H1 (cell line): ENCODE measurements at regions not wholly inside any gene's neighbourhood (a gene's known extent, or its start where the extent isn't known, plus 50 kb on each side); places are given as distances from the start of the nearest gene placed in this dataset.

ENCODE experiments used
- CTCF ChIA-PET: fragments of 300-600 bp; sonication (Branson Sonifier 250); formaldehyde crosslinking; loops from one replicate; lab custom pipeline; 2021; ENCODE audit not compliant: partially characterized antibody; lab: Charles Lee
- POLR2A ChIA-PET: fragments of 300-600 bp; sonication (Branson Sonifier 250); formaldehyde crosslinking; loops from one replicate; lab custom pipeline; 2021; ENCODE audit warnings: inconsistent platforms; ENCODE audit not compliant: partially characterized antibody; lab: Charles Lee
- DNase-seq, 2 experiments: peaks; one replicate each; pipeline versions ENCODE4 v3.0.0 to v3.0.0-alpha.2; 2010 to 2022; ENCODE audit warnings: low spot score in 2 of 2, low read depth in 1 of 2, mixed read lengths in 1 of 2
- FAIRE-seq: peaks from 2 replicates; lab custom pipeline; 2011; peaks lifted over from hg19 to GRCh38; lab: Jason Lieb, UNC
- H2AFZ ChIP-seq: 2 replicates; pipeline ENCODE4 v1.8.1; 2012; ENCODE audit warnings: low read length, inconsistent platforms
- H2AK5ac ChIP-seq: 2 replicates; pipeline ENCODE4 v1.6.1; 2013; ENCODE audit warnings: low read depth, low read length
- H2BK120ac ChIP-seq: replicated peaks from 2 replicates; pipeline ENCODE3; 2013; ENCODE audit warnings: low read depth, low read length, inconsistent platforms
- H2BK12ac ChIP-seq: 2 replicates; pipeline ENCODE4 v1.6.1; 2013; ENCODE audit warnings: low read depth, low read length
- H2BK15ac ChIP-seq: 2 replicates; pipeline ENCODE4 v1.6.1; 2013; ENCODE audit warnings: low read length
- H2BK20ac ChIP-seq: 2 replicates; pipeline ENCODE4 v1.6.1; 2013; ENCODE audit warnings: low read length
- H2BK5ac ChIP-seq: 2 replicates; pipeline ENCODE4 v1.6.1; 2013; ENCODE audit warnings: low read depth, low read length
- H3K14ac ChIP-seq: 2 replicates; pipeline ENCODE4 v1.6.1; 2013; ENCODE audit warnings: inconsistent platforms; ENCODE audit not compliant: insufficient read length
- H3K18ac ChIP-seq: 2 replicates; pipeline ENCODE4 v1.6.1; 2013; ENCODE audit warnings: low read length; ENCODE audit errors: extremely low read depth
- H3K23ac ChIP-seq: 2 replicates; pipeline ENCODE4 v1.6.1; 2013; ENCODE audit warnings: inconsistent platforms; ENCODE audit not compliant: insufficient read length
- H3K23me2 ChIP-seq: 2 replicates; pipeline ENCODE4 v1.6.1; 2013; ENCODE audit warnings: low read depth, low read length
- H3K27ac ChIP-seq: 2 replicates; pipeline ENCODE4 v1.6.1; 2011; ENCODE audit warnings: low read depth, low read length, inconsistent platforms
- H3K27me3 ChIP-seq, 4 experiments: replicated peaks in 1 of 4; 1 replicate in 1 of 4; 2 replicates in 3 of 4; pipeline versions ENCODE4 v1.6.1 to v1.8.1; 2011 to 2013; ENCODE audit warnings: low read length in 3 of 4, mild to moderate bottlenecking in 3 of 4, inconsistent platforms in 2 of 4, mixed read lengths in 2 of 4, moderate library complexity in 1 of 4; ENCODE audit not compliant: control insufficient read depth in 3 of 4, insufficient read depth in 3 of 4; ENCODE audit errors: extremely low read depth in 1 of 4
- H3K36me3 ChIP-seq, 4 experiments: 2 replicates each; pipeline versions ENCODE4 v1.6.1 to v1.8.1; 2011 to 2013; ENCODE audit warnings: mild to moderate bottlenecking in 4 of 4, low read length in 3 of 4, moderate library complexity in 2 of 4, control low read depth in 1 of 4, inconsistent platforms in 1 of 4; ENCODE audit not compliant: insufficient read depth in 4 of 4, control insufficient read depth in 2 of 4
- H3K4ac ChIP-seq: replicated peaks from 2 replicates; pipeline ENCODE3; 2013; ENCODE audit warnings: low read length, low read depth, mixed read lengths, inconsistent platforms; ENCODE audit not compliant: insufficient read length
- H3K4me1 ChIP-seq, 4 experiments: replicated peaks in 1 of 4; 1 replicate in 1 of 4; 2 replicates in 3 of 4; pipeline versions ENCODE4 v1.6.1 to v1.8.1; 2011 to 2013; ENCODE audit warnings: low read length in 3 of 4, inconsistent platforms in 2 of 4, mixed read lengths in 1 of 4; ENCODE audit not compliant: insufficient read depth in 4 of 4, control insufficient read depth in 3 of 4
- H3K4me2 ChIP-seq, 2 experiments: 2 replicates each; pipeline versions ENCODE4 v1.6.1 to v1.8.1; 2011 to 2013; ENCODE audit warnings: low read depth in 2 of 2, low read length in 2 of 2, control low read depth in 1 of 2, inconsistent platforms in 1 of 2, mild to moderate bottlenecking in 1 of 2; ENCODE audit not compliant: insufficient read depth in 1 of 2
- H3K4me3 ChIP-seq, 4 experiments: fragments of 200-600, 300-600 bp in 1 of 4; sonication (generic), shearing (Covaris generic), sonication (Bioruptor Twin) in 1 of 4; 2 replicates each; pipeline versions ENCODE4 v1.5.1 to v1.8.1; 2011 to 2016; ENCODE audit warnings: low read length in 4 of 4, low read depth in 3 of 4, control low read depth in 2 of 4, inconsistent platforms in 2 of 4, mild to moderate bottlenecking in 2 of 4, mixed read lengths in 1 of 4, moderate library complexity in 1 of 4; ENCODE audit not compliant: insufficient read depth in 2 of 4; ENCODE audit errors: extremely low read depth in 1 of 4
- H3K56ac ChIP-seq: replicated peaks from 2 replicates; pipeline ENCODE3; 2013; ENCODE audit warnings: low read depth, mild to moderate bottlenecking, mixed read lengths, low read length, inconsistent platforms; ENCODE audit not compliant: insufficient read length
- H3K79me1 ChIP-seq: 2 replicates; pipeline ENCODE4 v1.6.1; 2013; ENCODE audit warnings: low read depth, low read length, control low read depth
- H3K79me2 ChIP-seq, 2 experiments: 2 replicates each; pipeline versions ENCODE4 v1.6.1 to v1.8.1; 2012 to 2013; ENCODE audit warnings: low read length in 2 of 2, mild to moderate bottlenecking in 2 of 2, inconsistent platforms in 1 of 2; ENCODE audit not compliant: insufficient read depth in 2 of 2, control insufficient read depth in 1 of 2
- H3K9ac ChIP-seq, 4 experiments: replicated peaks in 1 of 4; 1 replicate in 1 of 4; 2 replicates in 3 of 4; pipeline versions ENCODE4 v1.6.1 to v1.8.1; 2011 to 2013; ENCODE audit warnings: low read depth in 3 of 4, low read length in 3 of 4, control low read depth in 2 of 4, mild to moderate bottlenecking in 2 of 4, moderate library complexity in 2 of 4, inconsistent platforms in 1 of 4; ENCODE audit errors: extremely low read depth in 1 of 4
- H3K9me3 ChIP-seq, 2 experiments: 2 replicates each; pipeline versions ENCODE4 v1.6.1 to v1.8.1; 2012 to 2013; ENCODE audit warnings: mild to moderate bottlenecking in 2 of 2, moderate library complexity in 2 of 2, control low read depth in 1 of 2, inconsistent platforms in 1 of 2, low read depth in 1 of 2, low read length in 1 of 2, mixed read lengths in 1 of 2; ENCODE audit not compliant: insufficient read depth in 2 of 2
- H4K20me1 ChIP-seq, 2 experiments: replicated peaks in 1 of 2; 2 replicates each; pipeline versions ENCODE3 to v1.8.1; 2011 to 2013; ENCODE audit warnings: inconsistent platforms in 2 of 2, low read length in 2 of 2, mild to moderate bottlenecking in 1 of 2; ENCODE audit not compliant: insufficient read depth in 2 of 2, control insufficient read depth in 1 of 2
- H4K5ac ChIP-seq: 2 replicates; pipeline ENCODE4 v1.6.1; 2013; ENCODE audit warnings: low read length, low read depth, mixed read lengths, inconsistent platforms; ENCODE audit not compliant: insufficient read length
- H4K8ac ChIP-seq: 2 replicates; pipeline ENCODE4 v1.8.0; 2013; ENCODE audit warnings: mild to moderate bottlenecking, moderate library complexity, low read length, inconsistent platforms; ENCODE audit not compliant: insufficient read depth; ENCODE audit errors: extremely low read depth
- H4K91ac ChIP-seq: replicated peaks from 2 replicates; pipeline ENCODE3; 2013; ENCODE audit warnings: low read length, mixed read lengths, inconsistent platforms; ENCODE audit not compliant: insufficient read length
- BACH1 ChIP-seq: IDR thresholded peaks from 2 replicates; pipeline ENCODE4 v1.6.1; 2012; ENCODE audit warnings: low read length, improper control_type of control experiment
- CTCF ChIP-seq, 3 experiments: IDR thresholded peaks; 1 replicate in 2 of 3; 2 replicates in 1 of 3; pipeline versions ENCODE4 v1.5.1 to v1.6.1; 2011; ENCODE audit warnings: low read length in 3 of 3, mild to moderate bottlenecking in 3 of 3, inconsistent platforms in 2 of 3, low read depth in 1 of 3, moderate library complexity in 1 of 3; ENCODE audit not compliant: insufficient read depth in 1 of 3; ENCODE audit errors: control extremely low read depth in 1 of 3
- EGR1 ChIP-seq: IDR thresholded peaks from 2 replicates; pipeline ENCODE4 v1.6.1; 2011; ENCODE audit warnings: low read depth, low read length, borderline replicate concordance
- EP300 ChIP-seq, 2 experiments: IDR thresholded peaks; 1 replicate in 1 of 2; 2 replicates in 1 of 2; pipeline ENCODE4 v1.6.1; 2011 to 2012; ENCODE audit warnings: low read depth in 2 of 2, low read length in 2 of 2, mild to moderate bottlenecking in 2 of 2, borderline replicate concordance in 1 of 2, inconsistent platforms in 1 of 2, moderate library complexity in 1 of 2
- HDAC6 ChIP-seq: IDR thresholded peaks from one replicate; pipeline ENCODE4 v1.7.1; 2012; ENCODE audit warnings: low read depth, mild to moderate bottlenecking, inconsistent platforms, low read length, moderate library complexity
- KDM1A ChIP-seq: fragments of 200-600, 300-600 bp; sonication (generic); IDR thresholded peaks from 2 replicates; pipeline ENCODE4 v1.7.1; 2016; ENCODE audit warnings: mild to moderate bottlenecking, low read length, borderline replicate concordance
- NRF1 ChIP-seq: IDR thresholded peaks from 2 replicates; pipeline ENCODE4 v1.6.1; 2011; ENCODE audit warnings: mild to moderate bottlenecking, low read depth, low read length, improper control_type of control experiment
- POLR2A ChIP-seq, 2 experiments: IDR thresholded peaks; 1 replicate in 1 of 2; 2 replicates in 1 of 2; pipeline ENCODE4 v1.6.1; 2011; ENCODE audit warnings: low read depth in 2 of 2, low read length in 2 of 2, mild to moderate bottlenecking in 2 of 2; ENCODE audit errors: control extremely low read depth in 1 of 2
- RNF2 ChIP-seq: fragments of 200-900, 300-1000 bp; sonication (generic); IDR thresholded peaks from 2 replicates; pipeline ENCODE4 v1.7.1; 2016; ENCODE audit warnings: borderline replicate concordance, low read depth, mild to moderate bottlenecking, antibody characterized with exemption, low read length; ENCODE audit not compliant: poor library complexity, severe bottlenecking; ENCODE audit errors: missing control alignments
- TEAD4 ChIP-seq: IDR thresholded peaks from 2 replicates; pipeline ENCODE4 v1.6.1; 2012; ENCODE audit warnings: low read depth, low read length, inconsistent platforms, mixed read lengths
- ZNF274 ChIP-seq: IDR thresholded peaks from 2 replicates; pipeline ENCODE4 v1.7.0; 2012; ENCODE audit warnings: low read length, borderline replicate concordance; ENCODE audit errors: extremely low read depth
- WGBS, 2 experiments: shearing (Covaris generic) in 1 of 2; methylation state at CpG; one replicate each; pipeline versions ENCODE4 v1.1.6 to v1.1.7; 2013 to 2015; ENCODE audit warnings: low lambda C conversion rate in 2 of 2, mixed read lengths in 2 of 2, inconsistent platforms in 1 of 2, low coverage in 1 of 2, missing lambda C conversion rate in 1 of 2; ENCODE audit not compliant: insufficient replicate concordance in 2 of 2, insufficient coverage in 1 of 2, insufficient read length in 1 of 2; ENCODE audit errors: extremely low coverage in 1 of 2, missing lambda C conversion rate in 1 of 2; 5-methylcytosine and 5-hydroxymethylcytosine counted together

GRCh38 chr3:191737742-191738141 lies 276.8 kb downstream of the PYDC2 start:
- Histone ChIP-seq H3K79me1 (no peaks in the 10 kb centered on the region), H2AFZ (no peak overlapping the region), H3K27ac (no peak overlapping the region), H2BK20ac (no peak overlapping the region), H3K18ac (no peak overlapping the region), H3K56ac (no peak overlapping the region), H3K79me2 (no peaks in the 10 kb centered on the region), H2BK15ac (no peak overlapping the region), H2BK12ac (no peak overlapping the region), H4K8ac (no peak overlapping the region), H4K5ac (no peak overlapping the region), H3K4me2 (no peak overlapping the region), H3K4me1 (no peaks in the 10 kb centered on the region), H4K20me1 (no peaks in the 10 kb centered on the region), H2AK5ac (no peak overlapping the region), H3K4me3 (no peak overlapping the region), H2BK120ac (no peak overlapping the region), H4K91ac (no peak overlapping the region), H3K36me3 (peaks cover 0 to 3% (median 0%) of the 10 kb centered on the region in 4 experiments; a peak in 1 of 8 replicates), H3K9me3 (peaks cover 12 to 21% of the 10 kb centered on the region in 2 experiments), H3K9ac (no peak overlapping the region), H3K27me3 (no peaks in the 10 kb centered on the region), H3K14ac (no peak overlapping the region), H3K23me2 (no peaks in the 10 kb centered on the region), H3K4ac (no peak overlapping the region), H3K23ac (no peak overlapping the region), H2BK5ac (no peak overlapping the region)
- ChIA-PET CTCF (no interaction called here), POLR2A (no interaction called here)
- FAIRE-seq (no peak), DNase-seq (no peak)
- 100% methylated on average over 1 of the region's 1 CpG; no CpG with 5 or more reads in 1 of the 2 experiments for WGBS, 2 experiments
- TF ChIP-seq BACH1 (no peak), CTCF (IDR thresholded peaks at IDR 0.05; ENCODE audit: control extremely low read depth in 1 of 3, insufficient read depth in 1 of 3, low read depth in 1 of 3, low read length in 3 of 3) (no peak), EGR1 (no peak), RNF2 (no peak), ZNF274 (no peak), EP300 (IDR thresholded peaks at IDR 0.05; ENCODE audit: borderline replicate concordance in 1 of 2, low read depth in 2 of 2, low read length in 2 of 2) (no peak), TEAD4 (no peak), POLR2A (IDR thresholded peaks at IDR 0.05; ENCODE audit: control extremely low read depth in 1 of 2, low read depth in 2 of 2, low read length in 2 of 2) (no peak), NRF1 (no peak), KDM1A (no peak), HDAC6 (no peak)
